CD1c-positive myeloid dendritic cell (primary cell): ENCODE measurements at regions not wholly inside any gene's neighbourhood (a gene's known extent, or its start where the extent isn't known, plus 50 kb on each side); places are given as distances from the start of the nearest gene placed in this dataset.

ENCODE experiments used
- DNase-seq: peaks from one replicate; pipeline ENCODE4 v3.0.0-alpha.2; 2016; ENCODE audit errors: extremely low spot score

- DNase-seq, result no peak
Measured at GRCh38 chr6:120248451-120248850, 898.9 kb upstream of the MAN1A1 start.

GRCh38 chr6:120237221-120237620 lies 887.7 kb upstream of the MAN1A1 start:
- DNase-seq, result no peak

- no peak for DNase-seq
Measured at GRCh38 chr6:120230008-120230407, 880.4 kb upstream of the MAN1A1 start.

GRCh38 chr6:120228297-120228696 lies 878.7 kb upstream of the MAN1A1 start:
- DNase-seq, result no peak

GRCh38 chr6:120219339-120219738 lies 869.8 kb upstream of the MAN1A1 start:
- no peak for DNase-seq

- no peak for DNase-seq
Measured at GRCh38 chr6:120214088-120214499, 864.5 kb upstream of the MAN1A1 start.

GRCh38 chr6:120211955-120212792 lies 862.6 kb upstream of the MAN1A1 start:
- DNase-seq, result no peak

GRCh38 chr6:120202878-120203277 lies 853.3 kb upstream of the MAN1A1 start:
- DNase-seq, result no peak

GRCh38 chr6:120200853-120201252 lies 851.3 kb upstream of the MAN1A1 start:
- DNase-seq, result no peak

- no peak for DNase-seq
Measured at GRCh38 chr6:120198033-120198432, 848.5 kb upstream of the MAN1A1 start.

GRCh38 chr6:120186080-120186479 lies 836.5 kb upstream of the MAN1A1 start:
- no peak for DNase-seq

GRCh38 chr6:120173250-120173649 lies 823.7 kb upstream of the MAN1A1 start:
- no peak for DNase-seq

GRCh38 chr6:120164531-120164930 lies 815.0 kb upstream of the MAN1A1 start:
- no peak for DNase-seq

GRCh38 chr6:120157873-120158272 lies 808.3 kb upstream of the MAN1A1 start:
- DNase-seq, result no peak

- no peak for DNase-seq
Measured at GRCh38 chr6:120147071-120147871, 797.7 kb upstream of the MAN1A1 start.

- no peak for DNase-seq
Measured at GRCh38 chr6:120141601-120142000, 792.0 kb upstream of the MAN1A1 start.

- DNase-seq, result no peak
Measured at GRCh38 chr6:120137492-120137891, 787.9 kb upstream of the MAN1A1 start.

GRCh38 chr6:120129228-120129627 lies 779.7 kb upstream of the MAN1A1 start:
- DNase-seq, result no peak

GRCh38 chr6:120122401-120122800 lies 772.8 kb upstream of the MAN1A1 start:
- DNase-seq, result no peak

GRCh38 chr6:120116343-120116742 lies 766.8 kb upstream of the MAN1A1 start:
- no peak for DNase-seq

GRCh38 chr6:120112980-120113379 lies 763.4 kb upstream of the MAN1A1 start:
- DNase-seq, result no peak

GRCh38 chr6:120111001-120111400 lies 761.4 kb upstream of the MAN1A1 start:
- DNase-seq, result no peak
